ENCODE measurements at regions not wholly inside any gene's neighbourhood (a gene's known extent, or its start where the extent isn't known, plus 50 kb on each side); places are given as distances from the start of the nearest gene placed in this dataset.

DNA sequence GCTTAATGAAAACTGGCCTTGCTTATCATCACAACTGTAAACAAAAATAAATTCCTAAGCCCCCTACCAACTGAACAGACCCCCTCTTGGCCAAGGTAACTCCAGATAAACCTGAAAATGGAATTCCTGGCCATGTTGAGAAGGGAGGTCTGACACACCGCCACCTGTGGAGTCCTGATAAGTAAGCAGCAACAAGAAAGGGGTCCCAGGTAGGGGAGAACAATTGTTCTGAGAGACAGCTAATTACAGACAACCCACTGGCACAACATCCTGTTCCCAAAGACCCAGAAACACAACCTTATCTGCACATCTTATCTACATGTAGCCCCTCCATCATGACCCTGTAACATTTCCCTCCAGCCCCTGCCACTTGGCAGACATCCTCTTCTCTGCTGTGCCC lies 91.2 kb upstream of the TNR start:
- H3K4me3 ChIP-seq (ENCODE audit: low read length): no peak overlapping the region
- no peak for DNase-seq (ENCODE audit: low read depth, low spot score)

DNA sequence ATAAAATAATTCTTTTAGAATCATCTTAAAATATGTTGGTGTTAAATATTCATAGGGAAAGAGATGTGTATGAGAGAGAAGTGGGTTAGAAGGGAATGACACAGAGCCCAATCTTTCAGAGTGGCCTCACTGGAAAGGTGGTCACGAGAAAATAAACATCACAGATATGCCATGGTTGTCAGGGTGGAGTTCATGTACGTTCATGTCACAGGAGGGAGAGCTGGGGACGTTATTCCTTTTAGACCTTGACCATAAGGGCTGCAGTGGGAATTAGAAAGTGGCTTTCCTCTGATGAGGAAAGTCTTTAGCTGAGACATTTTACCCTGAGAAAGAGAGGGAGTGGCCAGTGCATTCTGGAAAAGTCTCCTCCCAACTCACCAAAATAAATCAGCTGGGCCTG lies 90.6 kb upstream of the TNR start:
- H3K4me3 ChIP-seq (ENCODE audit: low read length): no peak overlapping the region
- DNase-seq (ENCODE audit: low read depth, low spot score): no peak

DNA sequence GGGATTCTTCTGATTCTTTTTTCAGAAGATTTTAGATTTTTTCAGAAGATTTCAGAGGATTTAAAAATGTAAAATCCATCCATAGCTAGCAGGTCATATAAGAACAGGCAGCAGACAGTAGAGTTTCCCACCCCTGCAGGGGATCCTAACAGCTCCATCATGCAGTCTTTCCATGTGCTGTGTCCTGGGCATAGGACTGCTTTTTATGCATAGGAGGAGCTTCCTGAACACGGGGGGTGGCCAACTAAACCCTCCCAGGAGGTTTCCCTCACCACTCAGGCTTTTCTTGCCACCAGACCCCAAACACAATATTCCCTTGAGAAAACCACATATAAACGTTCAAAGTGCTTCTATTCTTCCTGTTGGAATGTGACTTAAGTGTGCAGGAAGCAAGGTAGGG lies 90.1 kb upstream of the TNR start:
- no peak overlapping the region for H3K4me3 ChIP-seq (ENCODE audit: low read length)
- no peak for DNase-seq (ENCODE audit: low read depth, low spot score)

- no peak for DNase-seq (ENCODE audit: low read depth, low spot score)
- no peak overlapping the region for H3K4me3 ChIP-seq (ENCODE audit: low read length)
Observed at GRCh38 chr1:175830500-175830899, 87.1 kb upstream of the TNR start.

DNA sequence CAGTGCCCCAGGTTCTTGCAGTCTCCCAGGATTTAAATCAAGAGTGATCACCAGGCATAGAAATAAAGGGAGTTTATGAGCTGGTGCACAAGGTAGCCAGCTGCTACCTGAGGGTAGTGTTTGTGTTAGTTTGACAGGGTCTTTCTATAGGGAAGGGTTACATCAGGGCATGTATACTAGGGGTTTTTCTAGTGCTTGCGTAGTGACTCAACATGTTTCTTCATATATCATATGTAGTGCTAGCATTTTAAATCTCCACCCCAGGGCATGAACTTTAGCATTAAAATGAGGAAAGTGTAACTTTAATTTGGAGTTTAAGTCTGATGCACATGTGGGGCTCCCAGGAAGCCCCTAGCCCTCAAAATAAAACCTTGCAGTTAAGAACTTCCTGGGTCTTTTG lies 86.5 kb upstream of the TNR start:
- DNase-seq (ENCODE audit: low read depth, low spot score): no peak
- H3K4me3 ChIP-seq (ENCODE audit: low read length): no peak overlapping the region

DNA sequence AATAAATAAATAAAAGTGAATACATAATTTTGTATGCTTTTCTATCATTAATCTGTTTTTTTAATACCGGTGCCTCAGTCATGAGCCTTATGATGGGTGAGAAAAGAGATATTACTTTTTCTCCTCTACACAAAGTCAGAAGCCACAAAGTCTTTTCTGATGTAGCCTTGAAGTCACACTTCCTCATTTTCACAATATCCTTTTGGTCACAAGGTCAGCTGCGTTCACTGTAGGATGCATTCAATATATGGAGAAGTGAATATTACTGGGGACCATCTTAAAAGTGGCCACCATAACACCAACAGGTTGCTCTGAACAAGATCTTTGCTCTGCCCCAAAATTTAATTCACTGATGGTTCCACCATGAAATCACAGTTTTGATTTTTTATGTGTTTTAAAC lies 83.3 kb upstream of the TNR start:
- DNase-seq (ENCODE audit: low read depth, low spot score): no peak
- no peak overlapping the region for H3K4me3 ChIP-seq (ENCODE audit: low read length)

DNA sequence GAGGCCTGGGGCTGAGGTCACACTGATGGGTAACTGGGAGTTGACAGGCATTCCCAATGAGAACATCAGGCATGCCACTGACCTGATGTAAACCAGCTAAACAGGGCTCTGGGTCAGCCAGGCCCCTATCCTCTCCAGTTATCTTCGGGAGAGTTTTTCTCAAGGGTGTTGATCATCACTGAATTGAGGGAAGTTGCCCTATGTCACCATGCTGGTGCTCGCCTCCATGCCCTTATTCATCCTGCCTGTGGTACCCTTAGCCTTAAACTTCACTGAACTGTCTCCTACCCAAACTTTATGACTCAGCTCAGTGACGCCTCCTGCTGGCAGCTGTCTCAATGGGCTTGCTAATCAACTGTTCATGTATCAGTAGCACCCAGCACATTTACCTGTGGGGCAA lies 80.7 kb upstream of the TNR start:
- no peak overlapping the region for H3K4me3 ChIP-seq (ENCODE audit: low read length)
- peak; percentile 35 for DNase-seq (ENCODE audit: low read depth, low spot score)

DNA sequence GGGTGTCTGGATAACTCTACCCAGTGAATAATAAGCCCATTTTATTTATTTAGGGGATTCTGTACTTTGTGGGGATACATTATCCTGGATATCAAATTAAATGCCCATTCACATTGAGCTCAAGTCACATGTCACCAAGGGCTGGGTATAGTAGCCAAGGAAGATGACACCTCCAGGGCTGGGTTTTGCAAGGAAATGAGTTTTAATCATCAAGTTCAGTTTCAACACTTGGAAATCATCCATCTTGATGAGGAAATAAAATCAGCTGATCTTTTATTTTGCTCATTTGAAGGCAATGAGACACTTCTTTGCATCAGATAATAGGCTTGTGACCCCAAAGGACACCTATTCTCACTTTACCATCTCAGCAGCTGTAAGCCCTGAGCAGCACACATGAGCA lies 80.0 kb upstream of the TNR start:
- no peak for DNase-seq (ENCODE audit: low read depth, low spot score)
- H3K4me3 ChIP-seq (ENCODE audit: low read length): no peak overlapping the region

DNA sequence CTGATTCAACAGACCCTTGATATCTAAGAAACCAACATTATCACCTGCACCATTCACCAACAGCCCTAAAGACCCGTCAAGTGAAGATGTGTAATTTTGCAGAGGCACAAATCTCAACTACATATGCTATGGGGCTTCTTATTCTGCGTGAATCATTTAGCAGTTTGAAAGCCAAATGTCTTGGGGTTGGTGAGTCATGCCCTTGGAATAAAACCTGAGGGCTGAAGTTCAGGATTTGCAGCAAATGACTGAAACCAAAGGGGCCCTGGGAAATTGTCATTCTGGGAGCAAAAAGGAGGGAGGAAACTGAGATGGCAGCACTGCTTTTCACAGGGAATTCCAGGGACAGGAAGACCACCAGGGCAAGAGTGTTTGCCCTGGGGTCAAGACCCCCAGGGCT lies 79.2 kb upstream of the TNR start:
- no peak overlapping the region for H3K4me3 ChIP-seq (ENCODE audit: low read length)
- DNase-seq (ENCODE audit: low read depth, low spot score): no peak

- DNase-seq (ENCODE audit: low read depth, low spot score): no peak
Observed at GRCh38 chr1:175820456-175821025, 77.1 kb upstream of the TNR start.

GRCh38 chr1:175818929-175819328 lies 75.5 kb upstream of the TNR start:
- H3K4me3 ChIP-seq (ENCODE audit: low read length): no peak overlapping the region
- no peak for DNase-seq (ENCODE audit: low read depth, low spot score)

More at GRCh38 chr1:175820456-175821025, 77.1 kb upstream of the TNR start:
- no peak overlapping the region for H3K4me3 ChIP-seq (ENCODE audit: low read length)

DNA sequence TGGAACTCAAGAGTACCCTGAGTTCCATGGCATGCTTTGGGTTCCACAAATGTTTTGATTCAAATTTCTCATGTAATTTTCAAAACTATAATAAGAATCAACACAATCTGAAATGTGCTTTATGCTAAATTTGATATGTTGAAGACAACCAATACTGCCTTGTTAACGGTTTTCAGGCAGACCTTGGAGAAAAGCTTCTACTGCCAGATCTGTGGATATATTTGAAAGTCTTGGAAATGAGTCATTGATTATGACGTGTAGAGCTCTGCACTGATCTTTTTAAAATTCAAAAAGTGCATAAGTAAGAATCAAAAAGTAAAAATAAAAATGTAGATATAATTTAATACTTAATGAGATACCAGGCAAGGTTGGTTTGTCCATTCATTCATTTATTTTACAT lies 74.0 kb upstream of the TNR start:
- no peak for DNase-seq (ENCODE audit: low read depth, low spot score)
- no peak overlapping the region for H3K4me3 ChIP-seq (ENCODE audit: low read length)

- no peak for DNase-seq (ENCODE audit: low read depth, low spot score)
- no peak overlapping the region for H3K4me3 ChIP-seq (ENCODE audit: low read length)
Observed at GRCh38 chr1:175814885-175815284, 71.5 kb upstream of the TNR start.

DNA sequence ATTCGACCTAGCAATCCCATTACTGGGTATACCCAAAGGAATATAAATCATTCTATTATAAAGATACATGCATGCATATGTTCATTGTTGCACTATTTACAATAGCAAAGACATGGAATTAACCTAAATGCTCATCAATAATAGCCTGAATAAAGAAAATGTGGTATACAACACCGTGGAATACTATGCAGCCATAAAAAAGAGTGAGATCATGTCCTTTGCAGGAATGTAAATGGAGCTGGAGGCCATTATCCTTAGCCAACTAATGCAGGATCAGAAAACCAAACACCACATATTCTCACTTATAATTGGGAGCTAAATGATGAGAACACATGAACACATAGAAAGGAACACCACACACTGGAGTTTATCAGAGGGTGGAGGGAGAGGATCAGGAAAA lies 69.5 kb upstream of the TNR start:
- DNase-seq (ENCODE audit: low read depth, low spot score): no peak

DNA sequence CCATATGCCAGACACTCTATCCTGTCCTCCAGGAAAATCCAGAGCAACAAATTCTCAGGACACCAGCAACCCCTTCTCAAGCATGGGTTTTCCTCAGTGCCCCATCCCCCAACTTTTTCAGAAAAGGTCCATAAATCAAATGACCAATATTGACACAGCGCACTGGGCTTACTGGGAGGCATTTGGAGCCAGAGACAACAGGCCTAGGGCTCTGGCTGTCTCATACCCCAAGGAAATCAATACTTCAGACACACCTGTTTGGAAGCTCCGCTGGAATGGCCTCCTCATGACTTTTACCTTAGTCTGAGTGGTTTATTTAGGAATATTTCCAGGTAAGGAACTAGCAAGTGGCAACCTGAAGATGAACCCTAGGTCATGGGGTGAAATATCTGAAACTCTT lies 66.9 kb upstream of the TNR start:
- no peak for DNase-seq (ENCODE audit: low read depth, low spot score)
- H3K4me3 ChIP-seq (ENCODE audit: low read length): no peak overlapping the region

More for the DNA sequence above, 69.5 kb upstream of the TNR start:
- no peak overlapping the region for H3K4me3 ChIP-seq (ENCODE audit: low read length)

- H3K4me3 ChIP-seq (ENCODE audit: low read length): no peak overlapping the region
- no peak for DNase-seq (ENCODE audit: low read depth, low spot score)
Observed at GRCh38 chr1:175808999-175809398, 65.6 kb upstream of the TNR start.

- no peak for DNase-seq (ENCODE audit: low read depth, low spot score)
- H3K4me3 ChIP-seq (ENCODE audit: low read length): no peak overlapping the region
Observed at GRCh38 chr1:175808573-175808972, 65.2 kb upstream of the TNR start.

GRCh38 chr1:175804561-175804960 lies 61.2 kb upstream of the TNR start:
- no peak for DNase-seq (ENCODE audit: low read depth, low spot score)
- H3K4me3 ChIP-seq (ENCODE audit: low read length): no peak overlapping the region

DNA sequence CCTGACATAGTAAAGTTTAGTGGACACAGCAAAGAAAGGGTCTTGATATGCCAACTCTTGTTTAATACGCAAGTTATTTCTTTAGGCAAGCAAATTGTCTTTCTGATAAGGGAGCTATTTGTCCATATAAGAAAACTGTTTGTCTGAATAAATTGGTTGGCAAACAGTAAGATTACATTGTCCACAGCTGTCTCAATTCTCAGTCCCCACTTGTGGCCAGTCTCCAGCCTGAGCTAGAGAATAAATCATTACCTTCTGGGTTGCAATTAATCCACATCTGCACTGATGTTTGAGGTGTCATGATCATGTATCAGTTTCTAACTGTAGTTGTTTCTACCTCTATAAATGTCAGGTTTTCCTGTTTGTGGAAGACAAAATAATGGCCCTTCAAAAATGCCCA lies 60.0 kb upstream of the TNR start:
- H3K4me3 ChIP-seq (ENCODE audit: low read length): no peak overlapping the region
- DNase-seq (ENCODE audit: low read depth, low spot score): no peak

GRCh38 chr1:175802407-175803123 lies 59.2 kb upstream of the TNR start:
- DNase-seq (ENCODE audit: low read depth, low spot score): no peak

GRCh38 chr1:175801979-175802378 lies 58.6 kb upstream of the TNR start:
- H3K4me3 ChIP-seq (ENCODE audit: low read length): no peak overlapping the region
- no peak for DNase-seq (ENCODE audit: low read depth, low spot score)

More at GRCh38 chr1:175802407-175803123, 59.2 kb upstream of the TNR start:
- H3K4me3 ChIP-seq (ENCODE audit: low read length): no peak overlapping the region

Data from Jurkat, Clone E6-1 (cell line).